ENCODE measurements at regions not wholly inside any gene's neighbourhood (a gene's known extent, or its start where the extent isn't known, plus 50 kb on each side); places are given as distances from the start of the nearest gene placed in this dataset.

DNA sequence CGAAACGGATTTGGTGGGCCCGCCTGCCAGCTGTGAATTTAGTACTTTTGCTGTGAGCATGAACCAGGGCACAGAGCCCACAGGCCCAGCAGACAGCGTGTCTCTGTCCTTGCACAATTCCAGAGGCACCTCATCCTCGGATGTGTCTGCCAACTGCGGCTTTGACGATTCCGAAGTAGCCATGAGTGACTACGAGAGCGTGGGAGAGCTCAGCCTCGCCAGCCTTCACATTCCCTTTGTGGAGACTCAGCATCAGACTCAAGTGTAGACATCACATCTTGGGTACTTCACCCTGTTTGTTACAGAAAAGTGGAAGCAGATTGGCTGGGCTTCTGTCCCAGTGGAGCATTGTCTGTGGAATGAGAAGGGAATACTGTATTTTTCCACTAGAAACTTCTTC is 78.6 kb upstream of the MTNR1B start:
- Histone ChIP-seq H3K27ac (ENCODE audit: control insufficient read depth, insufficient read depth, low read length) (no peak overlapping the region), H3K4me3 (ENCODE audit: control insufficient read depth in 2 of 3, extremely low read depth in 1 of 3, insufficient read depth in 2 of 3, low read depth in 1 of 3, low read length in 3 of 3) (no peak overlapping the region), H3K36me3 (ENCODE audit: control insufficient read depth in 2 of 2, extremely low read depth in 1 of 2, insufficient read depth in 2 of 2, low read length in 2 of 2) (no peaks in the 10 kb centered on the region), H4K20me1 (ENCODE audit: control insufficient read depth, extremely low read depth, insufficient read depth, low read length) (no peaks in the 10 kb centered on the region), H3K27me3 (ENCODE audit: control insufficient read depth, extremely low read depth, insufficient read depth, low read length) (no peaks in the 10 kb centered on the region), H2AFZ (ENCODE audit: control insufficient read depth, low read length) (no peak overlapping the region), H3K4me1 (ENCODE audit: control insufficient read depth, extremely low read depth, insufficient read depth, low read length) (peaks cover 4% of the 10 kb centered on the region), H3K4me2 (ENCODE audit: control insufficient read depth, extremely low read depth, insufficient read depth, low read depth, low read length) (no peak overlapping the region), H3K9me1 (ENCODE audit: control insufficient read depth, extremely low read depth, insufficient read depth, low read length) (no peaks in the 10 kb centered on the region), H3K9ac (ENCODE audit: control insufficient read depth, extremely low read depth, insufficient read depth, low read length) (no peak overlapping the region), H3K9me3 (ENCODE audit: control insufficient read depth, low read depth, low read length) (no peaks in the 10 kb centered on the region), H3K79me2 (ENCODE audit: control insufficient read depth, insufficient read depth, low read length) (no peaks in the 10 kb centered on the region)
- dilution Hi-C loops (cut with MboI; ENCODE audit: extremely low pct_ligation_motif_present, low sequenced_read_pairs): no loop called here
- FAIRE-seq: no peak
- no peak for TF ChIP-seq CTCF (optimal IDR thresholded peaks at IDR 0.05 in 1 of 3, IDR thresholded peaks at IDR 0.05 in 1 of 3, conservative IDR thresholded peaks at IDR 0.05 in 1 of 3; ENCODE audit: extremely low read depth in 1 of 3, insufficient read depth in 2 of 3, low read length in 3 of 3)
- TF ChIP-seq EZH2 (IDR thresholded peaks at IDR 0.05; ENCODE audit: low read length): no peak
- DNase-seq (ENCODE audit: low read depth, low spot score): no peak

- Histone ChIP-seq H3K27ac (ENCODE audit: control insufficient read depth, insufficient read depth, low read length) (no peak overlapping the region), H3K36me3 (ENCODE audit: control insufficient read depth in 2 of 2, extremely low read depth in 1 of 2, insufficient read depth in 2 of 2, low read length in 2 of 2) (no peaks in the 10 kb centered on the region), H3K79me2 (ENCODE audit: control insufficient read depth, insufficient read depth, low read length) (no peaks in the 10 kb centered on the region), H3K9ac (ENCODE audit: control insufficient read depth, extremely low read depth, insufficient read depth, low read length) (no peak overlapping the region), H3K4me1 (ENCODE audit: control insufficient read depth, extremely low read depth, insufficient read depth, low read length) (no peaks in the 10 kb centered on the region), H3K9me1 (ENCODE audit: control insufficient read depth, extremely low read depth, insufficient read depth, low read length) (no peaks in the 10 kb centered on the region), H3K4me2 (ENCODE audit: control insufficient read depth, extremely low read depth, insufficient read depth, low read depth, low read length) (no peak overlapping the region), H3K9me3 (ENCODE audit: control insufficient read depth, low read depth, low read length) (no peaks in the 10 kb centered on the region), H3K4me3 (ENCODE audit: control insufficient read depth in 2 of 3, extremely low read depth in 1 of 3, insufficient read depth in 2 of 3, low read depth in 1 of 3, low read length in 3 of 3) (no peak overlapping the region), H3K27me3 (ENCODE audit: control insufficient read depth, extremely low read depth, insufficient read depth, low read length) (no peaks in the 10 kb centered on the region), H4K20me1 (ENCODE audit: control insufficient read depth, extremely low read depth, insufficient read depth, low read length) (no peaks in the 10 kb centered on the region), H2AFZ (ENCODE audit: control insufficient read depth, low read length) (no peak overlapping the region)
- DNase-seq (ENCODE audit: low read depth, low spot score): no peak
- FAIRE-seq: no peak
- TF ChIP-seq EZH2 (IDR thresholded peaks at IDR 0.05; ENCODE audit: low read length) (no peak), CTCF (optimal IDR thresholded peaks at IDR 0.05 in 1 of 3, IDR thresholded peaks at IDR 0.05 in 1 of 3, conservative IDR thresholded peaks at IDR 0.05 in 1 of 3; ENCODE audit: extremely low read depth in 1 of 3, insufficient read depth in 2 of 3, low read length in 3 of 3) (no peak)
- dilution Hi-C loops (cut with MboI; ENCODE audit: extremely low pct_ligation_motif_present, low sequenced_read_pairs): no loop called here
Measured at GRCh38 chr11:92892802-92893684, 76.4 kb upstream of the MTNR1B start.

Data from keratinocyte (primary cell).